ENCODE measurements at regions not wholly inside any gene's neighbourhood (a gene's known extent, or its start where the extent isn't known, plus 50 kb on each side); places are given as distances from the start of the nearest gene placed in this dataset.

DNA sequence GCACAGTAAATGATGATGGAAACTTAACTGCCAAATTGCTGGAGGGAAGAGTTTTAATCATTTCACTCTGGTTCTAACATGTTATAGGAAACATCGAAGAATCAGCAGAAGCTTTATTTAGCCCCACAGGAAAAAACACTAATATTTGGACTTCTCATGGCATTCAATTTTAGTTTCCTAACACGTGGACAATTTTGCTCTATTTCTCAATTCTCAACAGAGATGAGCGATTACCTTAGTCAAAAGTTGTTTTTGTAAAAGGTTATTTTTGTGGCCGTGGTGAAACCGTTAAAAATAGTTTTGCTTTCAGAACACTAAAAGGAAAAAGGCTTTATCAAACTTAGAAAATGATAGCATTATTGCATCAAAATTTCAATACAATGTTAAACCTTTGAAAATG is 235.2 kb downstream of the PLK2 start:
- H3K9me3 ChIP-seq: no peaks in the 10 kb centered on the region
- no peaks in the 10 kb centered on the region for H3K36me3 ChIP-seq
- H3K4me3 ChIP-seq: no peak overlapping the region
- no peaks in the 10 kb centered on the region for H4K20me1 ChIP-seq
- H3K27me3 ChIP-seq: no peaks in the 10 kb centered on the region
- no peak overlapping the region for H3K4me2 ChIP-seq
- TF ChIP-seq Cebpa-rat (IDR thresholded peaks at IDR 0.05): no peak
- H3K9ac ChIP-seq: no peak overlapping the region
- no peaks in the 10 kb centered on the region for H3K4me1 ChIP-seq
- no peak overlapping the region for H3K27ac ChIP-seq

DNA sequence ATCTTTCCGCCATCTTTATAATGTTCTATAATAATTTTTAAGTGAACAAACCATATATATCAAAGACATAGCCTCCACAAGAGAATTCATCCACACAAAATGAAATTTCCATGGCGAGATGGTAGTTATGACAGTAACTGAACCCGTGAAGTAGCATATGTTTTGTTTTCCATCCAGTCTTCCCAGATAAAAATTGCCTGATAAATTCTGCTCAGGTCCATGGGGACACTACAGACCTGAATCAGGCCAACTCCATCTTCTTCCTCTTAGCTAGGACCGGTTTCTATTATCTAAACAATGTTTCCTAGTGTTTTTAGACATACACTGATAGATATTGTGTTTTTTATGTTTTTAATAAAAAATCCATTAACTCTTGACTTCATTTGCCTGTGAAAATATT is 235.7 kb downstream of the PLK2 start:
- no peaks in the 10 kb centered on the region for H4K20me1 ChIP-seq
- no peaks in the 10 kb centered on the region for H3K4me1 ChIP-seq
- no peak overlapping the region for H3K4me3 ChIP-seq
- no peak overlapping the region for H3K9ac ChIP-seq
- H3K36me3 ChIP-seq: no peaks in the 10 kb centered on the region
- no peak overlapping the region for H3K27ac ChIP-seq
- no peaks in the 10 kb centered on the region for H3K9me3 ChIP-seq
- H3K27me3 ChIP-seq: no peaks in the 10 kb centered on the region
- no peak overlapping the region for H3K4me2 ChIP-seq
- no peak for TF ChIP-seq Cebpa-rat (IDR thresholded peaks at IDR 0.05)

DNA sequence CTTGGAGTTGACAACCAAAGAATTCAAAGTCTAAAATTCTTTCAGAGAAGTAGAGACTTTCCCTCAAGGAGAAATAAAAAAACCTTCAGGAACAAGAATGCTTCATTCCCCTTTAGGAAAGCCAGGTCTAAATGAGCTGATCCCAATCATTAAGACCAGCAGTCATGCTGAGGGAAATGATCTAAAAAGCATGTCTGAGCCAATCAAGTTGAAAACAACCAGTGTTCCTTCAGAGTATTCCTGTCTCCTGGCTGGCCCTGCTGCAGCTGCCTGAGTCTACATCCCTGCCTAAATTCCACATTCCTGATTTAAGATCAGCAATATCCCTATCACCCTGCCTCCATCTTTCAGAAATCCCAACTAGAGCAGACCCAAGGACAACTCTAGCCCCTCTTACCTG is 244.5 kb downstream of the PLK2 start:
- no peaks in the 10 kb centered on the region for H3K36me3 ChIP-seq
- no peak for TF ChIP-seq Cebpa-rat (IDR thresholded peaks at IDR 0.05)
- no peak overlapping the region for H3K9ac ChIP-seq
- no peaks in the 10 kb centered on the region for H3K4me1 ChIP-seq
- H4K20me1 ChIP-seq: no peaks in the 10 kb centered on the region
- no peaks in the 10 kb centered on the region for H3K9me3 ChIP-seq
- no peaks in the 10 kb centered on the region for H3K27me3 ChIP-seq
- no peak overlapping the region for H3K4me3 ChIP-seq
- no peak overlapping the region for H3K4me2 ChIP-seq
- no peak overlapping the region for H3K27ac ChIP-seq

DNA sequence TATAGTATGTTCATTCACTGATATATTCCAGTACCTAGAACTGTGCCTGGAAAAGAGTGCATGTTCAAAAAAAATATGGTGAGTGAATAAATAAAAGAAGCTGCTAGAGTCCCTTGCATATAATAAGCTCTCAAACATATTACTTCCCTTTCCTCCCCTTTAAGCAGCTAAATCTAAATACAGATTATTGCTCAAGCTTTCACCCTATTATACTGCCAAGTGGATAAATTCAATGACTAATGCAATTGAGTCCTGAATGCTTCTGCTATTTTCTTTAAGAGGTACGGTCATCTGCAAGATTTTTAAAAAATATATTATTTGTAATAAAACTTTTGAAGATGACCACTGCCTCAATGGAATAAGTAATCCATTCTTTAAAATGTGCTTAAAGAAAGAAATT is 248.4 kb downstream of the PLK2 start:
- Histone ChIP-seq H3K27me3 (no peaks in the 10 kb centered on the region), H3K4me3 (no peak overlapping the region), H3K4me2 (no peak overlapping the region), H3K9me3 (no peaks in the 10 kb centered on the region), H3K9ac (no peak overlapping the region), H3K36me3 (no peaks in the 10 kb centered on the region), H3K4me1 (no peaks in the 10 kb centered on the region), H3K27ac (no peak overlapping the region), H4K20me1 (no peaks in the 10 kb centered on the region)
- TF ChIP-seq Cebpa-rat (IDR thresholded peaks at IDR 0.05): no peak

DNA sequence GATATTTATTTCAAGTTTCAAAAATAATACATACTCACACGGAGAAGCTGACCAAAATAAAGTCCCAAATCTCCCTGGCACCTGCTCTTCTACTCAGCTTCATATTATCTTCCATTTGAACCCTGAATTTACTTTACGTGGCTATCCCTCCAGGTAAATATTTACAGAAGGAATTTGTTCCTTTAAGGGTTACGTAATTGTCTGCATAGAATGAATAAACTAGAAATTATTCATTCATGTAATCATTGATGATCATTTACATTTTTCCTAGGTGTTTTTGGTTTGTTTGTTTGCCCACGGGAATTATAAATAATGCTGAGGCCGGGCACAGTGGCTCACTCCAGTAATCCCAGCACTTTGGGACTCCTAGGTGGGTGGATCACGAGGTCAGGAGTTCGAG is 251.2 kb downstream of the PLK2 start:
- Histone ChIP-seq H3K4me3 (no peak overlapping the region), H3K9me3 (no peaks in the 10 kb centered on the region)

DNA sequence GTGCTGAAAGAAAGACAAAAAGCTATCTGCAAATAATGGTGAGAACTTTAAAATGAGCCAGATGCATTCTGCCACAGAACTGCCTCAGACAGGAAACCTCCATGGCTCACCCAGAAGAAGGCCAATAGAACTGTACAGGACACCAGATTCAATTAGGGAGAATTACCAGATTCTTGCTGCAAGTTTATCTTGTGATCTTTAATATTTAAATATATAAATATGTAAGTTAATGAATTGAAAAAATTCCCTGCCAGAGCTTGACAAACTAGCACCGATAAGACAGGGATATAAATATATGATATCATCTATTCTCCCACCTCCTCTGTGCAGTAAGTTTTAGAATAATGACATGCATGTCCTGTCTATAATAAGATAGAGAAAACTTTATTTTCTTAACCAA is 252.8 kb downstream of the PLK2 start:
- Histone ChIP-seq H3K4me1 (no peaks in the 10 kb centered on the region), H3K9ac (no peak overlapping the region), H3K36me3 (no peaks in the 10 kb centered on the region), H3K4me2 (no peak overlapping the region), H4K20me1 (no peaks in the 10 kb centered on the region), H3K27me3 (no peaks in the 10 kb centered on the region), H3K4me3 (no peak overlapping the region), H3K9me3 (no peaks in the 10 kb centered on the region), H3K27ac (no peak overlapping the region)
- TF ChIP-seq Cebpa-rat (IDR thresholded peaks at IDR 0.05): no peak

More for the DNA sequence above, 251.2 kb downstream of the PLK2 start:
- Histone ChIP-seq H3K27me3 (no peaks in the 10 kb centered on the region), H3K9ac (no peak overlapping the region), H3K27ac (no peak overlapping the region), H4K20me1 (no peaks in the 10 kb centered on the region), H3K36me3 (no peaks in the 10 kb centered on the region), H3K4me1 (no peaks in the 10 kb centered on the region), H3K4me2 (no peak overlapping the region)
- no peak for TF ChIP-seq Cebpa-rat (IDR thresholded peaks at IDR 0.05)

DNA sequence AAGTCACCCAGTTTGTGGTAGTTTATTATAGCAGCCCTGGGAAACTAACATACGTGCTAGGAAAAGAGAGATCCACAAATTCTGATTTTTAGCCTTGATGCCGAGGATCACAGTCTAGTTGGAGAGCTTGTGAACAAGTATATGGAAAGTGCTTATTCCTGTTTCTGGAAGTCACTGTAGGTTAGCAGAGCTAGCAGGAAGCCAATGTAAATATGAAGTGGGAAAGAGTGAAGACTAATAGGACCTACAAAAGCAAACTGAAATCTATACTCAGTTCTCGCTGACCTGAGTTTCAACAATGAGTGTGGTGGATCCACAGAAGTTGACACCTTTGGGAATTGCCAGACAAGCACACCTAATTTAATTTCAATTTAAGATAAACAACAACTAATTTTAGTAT is 254.9 kb downstream of the PLK2 start:
- Histone ChIP-seq H3K4me1 (no peaks in the 10 kb centered on the region), H4K20me1 (no peaks in the 10 kb centered on the region), H3K4me2 (no peak overlapping the region), H3K36me3 (no peaks in the 10 kb centered on the region), H3K27ac (no peak overlapping the region), H3K9me3 (no peaks in the 10 kb centered on the region), H3K4me3 (no peak overlapping the region), H3K27me3 (no peaks in the 10 kb centered on the region), H3K9ac (no peak overlapping the region)
- TF ChIP-seq Cebpa-rat (IDR thresholded peaks at IDR 0.05): no peak

DNA sequence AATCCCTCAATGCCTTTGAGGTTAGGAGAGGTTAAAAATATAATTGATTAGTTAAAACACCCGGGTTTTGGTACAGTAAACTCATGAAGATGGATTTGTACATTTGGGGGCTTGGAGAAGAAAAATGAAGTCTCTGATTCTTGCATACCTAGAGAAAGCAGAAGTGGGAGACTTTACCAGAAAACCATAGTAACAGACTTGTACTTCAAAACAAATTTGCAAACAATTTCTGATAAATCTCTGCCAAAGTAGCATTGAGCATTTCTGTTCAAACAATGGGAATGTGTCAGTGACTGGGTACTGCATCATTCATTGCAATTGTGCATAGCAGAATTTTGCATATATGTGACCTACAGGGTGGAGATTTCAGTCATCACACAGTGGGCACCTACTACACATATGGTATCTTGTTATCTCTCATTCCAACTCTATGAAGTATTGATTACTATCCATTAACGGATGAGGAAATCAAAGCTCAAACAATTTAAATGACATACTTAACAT is 256.9 kb downstream of the PLK2 start:
- no peak for TF ChIP-seq Cebpa-rat (IDR thresholded peaks at IDR 0.05)
- no peak overlapping the region for H3K4me2 ChIP-seq
- H3K9ac ChIP-seq: no peak overlapping the region
- no peaks in the 10 kb centered on the region for H3K4me1 ChIP-seq
- H3K9me3 ChIP-seq: no peaks in the 10 kb centered on the region
- H3K4me3 ChIP-seq: no peak overlapping the region
- no peaks in the 10 kb centered on the region for H3K27me3 ChIP-seq
- no peak overlapping the region for H3K27ac ChIP-seq
- H3K36me3 ChIP-seq: no peaks in the 10 kb centered on the region
- no peaks in the 10 kb centered on the region for H4K20me1 ChIP-seq

DNA sequence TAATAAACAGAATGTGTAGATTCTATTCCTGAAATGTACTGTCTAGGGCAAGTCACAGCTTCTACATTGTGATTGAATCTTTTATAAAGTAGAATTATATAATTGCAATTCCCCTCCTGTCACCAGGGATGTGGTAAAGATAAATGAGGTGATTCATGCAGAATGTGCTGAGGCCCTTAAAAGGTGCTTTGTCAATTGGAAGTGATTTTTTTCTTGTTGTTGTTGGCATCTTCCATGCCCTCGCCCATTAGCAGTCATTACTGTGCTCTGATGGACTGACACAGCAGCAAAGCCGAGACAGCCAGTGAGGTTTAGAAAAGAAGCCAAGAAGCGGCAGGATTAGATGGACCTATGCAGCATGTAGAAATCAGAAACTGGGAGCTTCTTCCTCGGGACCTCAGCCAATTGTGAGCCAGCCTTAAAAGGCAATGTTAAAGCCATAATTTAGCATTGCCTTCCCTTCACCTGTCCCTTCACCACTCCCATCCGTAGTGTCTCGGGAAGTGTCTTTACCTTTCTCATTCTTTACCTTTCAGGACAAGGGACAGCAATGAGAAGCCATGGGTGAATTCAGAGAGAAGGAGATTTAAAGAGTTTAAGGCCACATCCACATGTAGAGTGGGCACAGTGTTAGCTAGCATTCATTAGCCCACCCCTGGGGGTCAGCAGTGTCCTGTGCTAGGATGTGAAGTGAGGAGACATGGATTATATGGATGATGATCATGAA is 257.8 kb downstream of the PLK2 start:
- Histone ChIP-seq H3K27ac (no peak overlapping the region), H3K4me1 (no peaks in the 10 kb centered on the region), H3K4me2 (no peak overlapping the region), H3K9ac (no peak overlapping the region), H3K36me3 (no peaks in the 10 kb centered on the region), H3K27me3 (no peaks in the 10 kb centered on the region), H4K20me1 (no peaks in the 10 kb centered on the region), H3K4me3 (no peak overlapping the region), H3K9me3 (no peaks in the 10 kb centered on the region)
- TF ChIP-seq Cebpa-rat (IDR thresholded peaks at IDR 0.05): no peak

DNA sequence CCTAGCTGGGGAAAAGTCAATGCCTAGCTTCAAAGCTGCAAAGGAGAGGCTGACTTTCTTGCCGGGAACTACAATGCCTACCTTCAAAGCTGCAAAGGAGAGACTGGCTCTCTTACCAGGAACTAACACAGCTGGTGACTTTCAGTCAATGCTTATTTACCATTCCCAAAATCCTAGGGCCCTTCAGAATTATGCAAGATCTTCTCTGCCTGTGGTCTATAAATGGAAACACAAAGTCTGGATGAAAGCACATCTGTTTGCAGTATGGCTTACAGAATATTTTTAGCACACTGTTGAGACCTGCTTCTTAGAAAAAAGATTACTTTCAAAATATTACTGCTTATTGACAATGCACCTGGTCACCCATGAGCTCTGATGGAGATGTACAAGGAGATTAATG is 259.4 kb downstream of the PLK2 start:
- Histone ChIP-seq H3K27me3 (no peaks in the 10 kb centered on the region), H3K9me3 (no peaks in the 10 kb centered on the region), H3K4me1 (no peaks in the 10 kb centered on the region), H3K4me3 (no peak overlapping the region), H3K27ac (no peak overlapping the region), H3K36me3 (no peaks in the 10 kb centered on the region), H3K9ac (no peak overlapping the region), H4K20me1 (no peaks in the 10 kb centered on the region), H3K4me2 (no peak overlapping the region)
- no peak for TF ChIP-seq Cebpa-rat (IDR thresholded peaks at IDR 0.05)

DNA sequence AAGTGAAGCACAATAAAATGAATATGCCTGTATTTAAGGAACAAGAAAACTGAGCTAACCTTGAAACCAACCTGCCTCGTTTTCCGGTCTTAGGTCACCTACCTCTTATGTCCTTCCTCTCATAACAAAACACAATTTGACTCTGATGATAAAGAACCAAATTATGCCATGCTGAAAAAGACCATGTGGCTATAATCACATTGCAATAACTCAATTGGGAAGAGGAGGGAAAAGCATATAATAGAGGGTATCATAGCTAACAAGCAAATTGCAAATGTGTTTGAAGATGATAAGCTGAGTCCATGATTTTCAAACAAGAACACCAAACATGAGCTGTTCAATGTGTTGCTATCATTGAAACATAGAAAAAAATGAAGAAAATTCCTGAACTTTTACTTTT is 260.8 kb downstream of the PLK2 start:
- Histone ChIP-seq H3K9me3 (no peaks in the 10 kb centered on the region), H3K36me3 (no peaks in the 10 kb centered on the region), H3K9ac (no peak overlapping the region), H3K4me2 (no peak overlapping the region), H3K4me1 (no peaks in the 10 kb centered on the region), H3K4me3 (no peak overlapping the region), H3K27ac (no peak overlapping the region), H4K20me1 (no peaks in the 10 kb centered on the region), H3K27me3 (no peaks in the 10 kb centered on the region)
- TF ChIP-seq Cebpa-rat (IDR thresholded peaks at IDR 0.05): no peak

Measured in BLaER1 (cell line).